Keratinocyte (primary cell): ENCODE measurements at regions not wholly inside any gene's neighbourhood (a gene's known extent, or its start where the extent isn't known, plus 50 kb on each side); places are given as distances from the start of the nearest gene placed in this dataset.
"Not testable (repeated sequence)": the region's sequence is repeated elsewhere in the genome, so short reads cannot be mapped to it uniquely, and the experiment has no call there.

Experiments
- CTCF ChIP-seq, 3 experiments: IDR thresholded peaks in 1 of 3; conservative IDR thresholded peaks in 1 of 3; optimal IDR thresholded peaks in 1 of 3; 2 replicates in 2 of 3; 3 replicates in 1 of 3; pipeline versions ENCODE3 to v1.5.1; 2011; ENCODE audit warnings: low read length in 3 of 3, mild to moderate bottlenecking in 3 of 3, moderate library complexity in 2 of 3, control low read depth in 1 of 3, inconsistent platforms in 1 of 3; ENCODE audit not compliant: insufficient read depth in 2 of 3; ENCODE audit errors: extremely low read depth in 1 of 3
- EZH2 ChIP-seq: IDR thresholded peaks from one replicate; pipeline ENCODE4 v1.6.1; 2012; ENCODE audit warnings: inconsistent platforms, mild to moderate bottlenecking, low read length, moderate library complexity

DNA sequence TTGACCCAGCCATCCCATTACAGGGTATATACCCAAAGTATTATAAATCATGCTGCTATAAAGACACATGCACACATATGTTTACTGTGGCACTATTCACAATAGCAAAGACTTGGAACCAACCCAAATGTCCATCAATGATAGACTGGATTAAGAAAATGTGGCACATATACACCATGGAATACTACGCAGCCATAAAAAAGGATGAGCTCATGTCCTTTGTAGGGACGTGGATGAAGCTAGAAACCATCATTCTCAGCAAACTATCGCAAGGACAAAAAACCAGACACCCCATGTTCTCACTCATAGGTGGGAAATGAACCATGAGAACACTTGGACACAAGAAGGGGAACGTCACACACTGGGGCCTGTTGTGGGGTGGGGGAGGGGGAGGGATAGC, 527.9 kb downstream of the UQCRFS1 start:
- not testable (repeated sequence) for TF ChIP-seq CTCF (optimal IDR thresholded peaks at IDR 0.05 in 1 of 3, IDR thresholded peaks at IDR 0.05 in 1 of 3, conservative IDR thresholded peaks at IDR 0.05 in 1 of 3; ENCODE audit: extremely low read depth in 1 of 3, insufficient read depth in 2 of 3, low read length in 3 of 3); EZH2
